GM12878 (cell line): ENCODE measurements at regions not wholly inside any gene's neighbourhood (a gene's known extent, or its start where the extent isn't known, plus 50 kb on each side); places are given as distances from the start of the nearest gene placed in this dataset.

Source experiments
- ATAC-seq: fragments of 200-7000 bp; cut with Tn5 transposase; 3 replicates; pipeline ENCODE4 v1.9.1; 2020; ENCODE audit warnings: mild to moderate bottlenecking, moderate library complexity
- BruUV-seq: library from RNA; stranded (reverse); fragments of 400-500 nt; replicated peaks from 2 replicates; lab custom pipeline; 2021; lab: Mats Ljungman, UMichigan
- CTCF ChIA-PET: fragments of 300-600 bp; sonication (Branson Sonifier 250); formaldehyde crosslinking; extraction: SDS; loops from one replicate; lab custom pipeline; 2021; ENCODE audit warnings: inconsistent platforms; lab: Yijun Ruan, JAX
- POLR2A ChIA-PET: fragments of 350-600 bp; formaldehyde crosslinking; extraction: SDS; loops from one replicate; lab custom pipeline; 2021; ENCODE audit warnings: inconsistent platforms; lab: Charles Lee
- RAD21 ChIA-PET: fragments of 300-600 bp; sonication (Branson Sonifier 250); formaldehyde crosslinking; loops from one replicate; lab custom pipeline; 2023; ENCODE audit warnings: antibody characterized with exemption; ENCODE audit not compliant: unreplicated experiment; lab: Charles Lee
- SMC1A ChIA-PET: fragments of 300-600 bp; sonication (Branson Sonifier 250); formaldehyde crosslinking; loops from one replicate; lab custom pipeline; 2023; ENCODE audit not compliant: unreplicated experiment, uncharacterized antibody; lab: Charles Lee
- DNase-seq: peaks from one replicate; pipeline ENCODE4 v3.0.0-alpha.2; 2011; ENCODE audit warnings: low read depth, low spot score
- FAIRE-seq: peaks from 3 replicates; lab custom pipeline; 2011; peaks lifted over from hg19 to GRCh38; lab: Jason Lieb, UNC
- H2AFZ ChIP-seq: 2 replicates; pipeline ENCODE4 v1.6.0; 2011; ENCODE audit warnings: low read depth, low read length, control low read depth; ENCODE audit not compliant: control insufficient read depth
- H3K27ac ChIP-seq: 2 replicates; pipeline ENCODE4 v1.5.1; 2011; ENCODE audit warnings: control low read depth; ENCODE audit not compliant: control insufficient read depth, insufficient read depth
- H3K27me3 ChIP-seq, 2 experiments: replicated peaks in 1 of 2; 2 replicates each; pipeline versions ENCODE4 v1.6.0 to v1.6.1; 2011; ENCODE audit warnings: low read length in 1 of 2; ENCODE audit not compliant: control insufficient read depth in 2 of 2, insufficient read depth in 2 of 2
- H3K36me3 ChIP-seq, 2 experiments: 2 replicates each; pipeline ENCODE4 v1.5.1; 2011; ENCODE audit warnings: low read length in 1 of 2; ENCODE audit not compliant: control insufficient read depth in 2 of 2, insufficient read depth in 2 of 2
- H3K4me1 ChIP-seq: 2 replicates; pipeline ENCODE4 v1.6.1; 2011; ENCODE audit warnings: mild to moderate bottlenecking, low read length, moderate library complexity, mixed read lengths; ENCODE audit not compliant: control insufficient read depth, insufficient read depth
- H3K4me2 ChIP-seq: 2 replicates; pipeline ENCODE4 v1.6.0; 2011; ENCODE audit warnings: control low read depth; ENCODE audit not compliant: control insufficient read depth, insufficient read depth
- H3K4me3 ChIP-seq: fragments of 200-600 bp; sonication (generic); 2 replicates; pipeline ENCODE4 v1.5.1; 2016
- H3K79me2 ChIP-seq: 2 replicates; pipeline ENCODE4 v1.6.0; 2011; ENCODE audit warnings: low read length; ENCODE audit not compliant: control insufficient read depth, insufficient read depth
- H3K9ac ChIP-seq: 2 replicates; pipeline ENCODE4 v1.8.0; 2011; ENCODE audit warnings: low read length, control low read depth, mixed read lengths; ENCODE audit not compliant: control insufficient read depth, insufficient read depth
- H3K9me3 ChIP-seq: replicated peaks from 3 replicates; pipeline ENCODE4 v1.5.1; 2011; ENCODE audit warnings: mild to moderate bottlenecking, low read length; ENCODE audit not compliant: control insufficient read depth, insufficient read depth
- H4K20me1 ChIP-seq: 2 replicates; pipeline ENCODE4 v1.6.0; 2011; ENCODE audit not compliant: control insufficient read depth, insufficient read depth
- ASH2L ChIP-seq: fragments of 300-600, 200-600 bp; sonication (generic); IDR thresholded peaks from 2 replicates; pipeline ENCODE4 v1.6.1; 2017; ENCODE audit warnings: low read depth, mild to moderate bottlenecking, borderline replicate concordance
- FOXK2 ChIP-seq: fragments of 450-650 bp; IDR thresholded peaks from 2 replicates; pipeline ENCODE4 v1.6.1; 2017; ENCODE audit warnings: mild to moderate bottlenecking, moderate library complexity
- JUNB ChIP-seq: IDR thresholded peaks from 2 replicates; pipeline ENCODE4 v1.6.1; 2016; ENCODE audit warnings: antibody characterized with exemption, mild to moderate bottlenecking
- MYC ChIP-seq: IDR thresholded peaks from 2 replicates; pipeline ENCODE4 v1.6.1; 2011; ENCODE audit warnings: mild to moderate bottlenecking, low read length, moderate library complexity, inconsistent platforms; ENCODE audit not compliant: insufficient read depth, insufficient replicate concordance, insufficient read length, severe bottlenecking
- REST ChIP-seq: IDR thresholded peaks from 2 replicates; pipeline ENCODE4 v1.6.1; 2012; ENCODE audit warnings: mild to moderate bottlenecking, low read depth, low read length
- ZNF217 ChIP-seq: fragments of 450-650 bp; IDR thresholded peaks from 2 replicates; pipeline ENCODE4 v1.6.1; 2017; ENCODE audit warnings: antibody characterized with exemption, mild to moderate bottlenecking
- WGBS: methylation state at CpG from one replicate; pipeline ENCODE4 v1.1.6; 2016; ENCODE audit warnings: low lambda C conversion rate; ENCODE audit not compliant: insufficient replicate concordance, insufficient coverage; ENCODE audit errors: missing lambda C conversion rate; 5-methylcytosine and 5-hydroxymethylcytosine counted together
- in situ Hi-C: fragments of 300-500 bp; cut with MboI; formaldehyde crosslinking; loops from 9 replicates; pipeline ENCODE4 v1.14.3; 2018; ENCODE audit warnings: mixed read lengths
- intact Hi-C: fragments of 100-400 bp; cut with micrococcal nuclease; formaldehyde crosslinking; loops from one replicate; pipeline ENCODE4 v1.14.2; 2022; ENCODE audit not compliant: unreplicated experiment
- TF ChIP-seq, protein P1 (sequence below): fragments of 450-650 bp; IDR thresholded peaks from 2 replicates; pipeline ENCODE4 v1.6.1; 2016; ENCODE audit warnings: mild to moderate bottlenecking, moderate library complexity, borderline replicate concordance

DNA sequence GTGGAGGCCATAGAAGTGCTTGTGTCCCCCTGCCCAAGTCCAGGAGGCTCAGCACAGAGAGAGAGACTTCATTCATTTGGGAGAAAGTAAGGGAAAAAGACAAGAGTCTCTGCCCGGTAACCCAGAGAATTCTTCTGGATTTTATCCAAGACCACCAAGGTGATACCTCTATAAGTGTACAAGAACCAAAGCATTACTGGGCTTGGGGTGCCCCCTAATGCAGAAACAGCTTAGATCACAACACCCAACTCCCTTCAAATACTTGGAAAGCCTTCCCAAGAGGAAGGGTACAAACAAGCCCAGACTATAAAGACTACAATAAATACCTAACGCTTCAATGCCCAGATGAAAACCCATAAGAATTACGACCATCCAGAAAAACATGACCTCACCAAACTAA is 119.7 kb upstream of the PDE3A start:
- ChIA-PET POLR2A (no interaction called here), SMC1A (interaction anchor here (0.6 kb wide), 1 partner anchor 490 kb away, joined by 3 read pairs; no protein-coding TSS in a partner anchor), RAD21 (no interaction called here), CTCF (interaction anchor here (0.6 kb wide), 1 partner anchor 627 kb away, joined by 3 read pairs; no protein-coding TSS in a partner anchor)
- Histone ChIP-seq H3K9me3 (no peaks in the 10 kb centered on the region), H4K20me1 (no peaks in the 10 kb centered on the region), H3K36me3 (no peaks in the 10 kb centered on the region), H3K4me3 (no peak overlapping the region), H3K4me2 (no peak overlapping the region), H3K9ac (no peak overlapping the region), H3K27me3 (no peaks in the 10 kb centered on the region), H3K4me1 (no peaks in the 10 kb centered on the region), H2AFZ (no peak overlapping the region), H3K79me2 (no peaks in the 10 kb centered on the region), H3K27ac (no peak overlapping the region)
- DNase-seq (no peak), ATAC-seq (no peak), FAIRE-seq (no peak)
- TF ChIP-seq MYC (no peak), JUNB (no peak), ZNF217 (no peak), ASH2L (no peak), FOXK2 (no peak), REST (no peak)
- TF ChIP-seq, protein P1, sequence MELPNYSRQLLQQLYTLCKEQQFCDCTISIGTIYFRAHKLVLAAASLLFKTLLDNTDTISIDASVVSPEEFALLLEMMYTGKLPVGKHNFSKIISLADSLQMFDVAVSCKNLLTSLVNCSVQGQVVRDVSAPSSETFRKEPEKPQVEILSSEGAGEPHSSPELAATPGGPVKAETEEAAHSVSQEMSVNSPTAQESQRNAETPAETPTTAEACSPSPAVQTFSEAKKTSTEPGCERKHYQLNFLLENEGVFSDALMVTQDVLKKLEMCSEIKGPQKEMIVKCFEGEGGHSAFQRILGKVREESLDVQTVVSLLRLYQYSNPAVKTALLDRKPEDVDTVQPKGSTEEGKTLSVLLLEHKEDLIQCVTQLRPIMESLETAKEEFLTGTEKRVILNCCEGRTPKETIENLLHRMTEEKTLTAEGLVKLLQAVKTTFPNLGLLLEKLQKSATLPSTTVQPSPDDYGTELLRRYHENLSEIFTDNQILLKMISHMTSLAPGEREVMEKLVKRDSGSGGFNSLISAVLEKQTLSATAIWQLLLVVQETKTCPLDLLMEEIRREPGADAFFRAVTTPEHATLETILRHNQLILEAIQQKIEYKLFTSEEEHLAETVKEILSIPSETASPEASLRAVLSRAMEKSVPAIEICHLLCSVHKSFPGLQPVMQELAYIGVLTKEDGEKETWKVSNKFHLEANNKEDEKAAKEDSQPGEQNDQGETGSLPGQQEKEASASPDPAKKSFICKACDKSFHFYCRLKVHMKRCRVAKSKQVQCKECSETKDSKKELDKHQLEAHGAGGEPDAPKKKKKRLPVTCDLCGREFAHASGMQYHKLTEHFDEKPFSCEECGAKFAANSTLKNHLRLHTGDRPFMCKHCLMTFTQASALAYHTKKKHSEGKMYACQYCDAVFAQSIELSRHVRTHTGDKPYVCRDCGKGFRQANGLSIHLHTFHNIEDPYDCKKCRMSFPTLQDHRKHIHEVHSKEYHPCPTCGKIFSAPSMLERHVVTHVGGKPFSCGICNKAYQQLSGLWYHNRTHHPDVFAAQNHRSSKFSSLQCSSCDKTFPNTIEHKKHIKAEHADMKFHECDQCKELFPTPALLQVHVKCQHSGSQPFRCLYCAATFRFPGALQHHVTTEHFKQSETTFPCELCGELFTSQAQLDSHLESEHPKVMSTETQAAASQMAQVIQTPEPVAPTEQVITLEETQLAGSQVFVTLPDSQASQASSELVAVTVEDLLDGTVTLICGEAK = no peak
- no TSS peak for BruUV-seq
- in situ Hi-C loops (no loop called here), intact Hi-C loops (no loop called here)
- WGBS = 41% methylated on average over 3 of the region's 3 CpGs
